ENCODE measurements at regions not wholly inside any gene's neighbourhood (a gene's known extent, or its start where the extent isn't known, plus 50 kb on each side); places are given as distances from the start of the nearest gene placed in this dataset.
A peak's percentile ranks its signal among the peaks of the same experiment; 100 is the strongest.
"Not testable (repeated sequence)": the region's sequence is repeated elsewhere in the genome, so short reads cannot be mapped to it uniquely, and the experiment has no call there.

DNA sequence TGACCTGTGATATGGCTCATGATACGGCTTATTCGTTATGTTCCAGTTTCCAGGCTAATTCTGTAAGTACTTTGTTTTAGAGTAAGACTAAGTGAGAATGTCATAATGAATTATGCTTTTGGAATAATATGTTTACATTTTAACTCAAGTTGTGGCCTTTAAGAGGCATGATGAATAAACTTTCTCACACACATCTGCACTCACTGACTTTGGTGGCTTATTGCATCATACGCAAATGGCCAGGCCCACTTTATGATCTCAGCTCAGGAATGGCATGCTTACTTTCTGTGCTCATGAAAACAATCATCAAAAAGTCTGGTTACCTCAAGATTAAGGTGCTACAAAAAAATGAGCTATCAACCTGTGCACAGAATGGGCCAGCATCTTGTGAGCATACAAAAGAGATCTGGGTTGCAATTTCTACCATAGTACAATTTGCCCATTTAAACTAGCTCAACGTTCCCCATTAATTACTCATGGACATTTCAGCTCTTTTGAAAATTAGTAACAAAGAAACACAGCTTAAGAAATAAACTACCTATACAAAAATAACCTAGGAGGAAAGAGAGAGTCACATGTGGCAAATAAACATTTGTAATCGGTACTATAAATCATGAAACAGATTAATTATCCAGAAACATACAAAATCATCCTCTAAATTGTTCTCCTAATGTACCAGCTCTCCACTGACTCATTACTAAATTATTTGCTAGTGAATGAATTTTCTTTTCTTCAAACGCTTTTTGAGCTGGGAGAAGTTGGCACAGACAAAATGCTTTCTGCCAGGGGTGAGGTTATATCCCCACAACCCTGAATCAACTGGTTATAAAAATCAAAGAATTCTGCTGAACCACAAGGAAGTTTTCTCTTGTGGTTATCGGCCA is 439.0 kb upstream of the ADAMTS9 start:
- DNase-seq (ENCODE audit: low read depth) = peak; percentile 75
- H3K4me3 ChIP-seq (ENCODE audit: low read length) = no peak overlapping the region
- no peak for TF ChIP-seq CTCF (conservative IDR thresholded peaks at IDR 0.05; ENCODE audit: low read depth, low read length)

DNA sequence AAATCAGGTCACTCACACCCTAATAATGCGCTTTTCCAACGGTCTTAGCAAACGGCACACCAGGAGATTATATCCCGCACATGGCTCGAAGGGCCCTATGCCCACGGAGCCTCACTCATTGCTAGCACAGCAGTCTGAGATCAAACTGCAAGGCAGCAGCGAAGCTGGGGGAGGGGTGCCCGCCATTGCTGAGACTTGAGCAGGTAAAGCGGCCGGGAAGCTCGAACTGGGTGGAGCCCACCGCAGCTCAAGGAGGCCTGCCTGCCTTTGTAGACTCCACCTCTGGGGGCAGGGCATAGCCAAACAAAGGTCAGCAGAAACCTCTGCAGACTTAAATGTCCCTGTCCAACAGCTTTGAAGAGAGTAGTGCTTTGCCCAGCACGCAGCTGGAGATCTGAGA is 432.4 kb upstream of the ADAMTS9 start:
- DNase-seq (ENCODE audit: low read depth); H3K4me3 ChIP-seq (ENCODE audit: low read length): not testable (repeated sequence)

DNA sequence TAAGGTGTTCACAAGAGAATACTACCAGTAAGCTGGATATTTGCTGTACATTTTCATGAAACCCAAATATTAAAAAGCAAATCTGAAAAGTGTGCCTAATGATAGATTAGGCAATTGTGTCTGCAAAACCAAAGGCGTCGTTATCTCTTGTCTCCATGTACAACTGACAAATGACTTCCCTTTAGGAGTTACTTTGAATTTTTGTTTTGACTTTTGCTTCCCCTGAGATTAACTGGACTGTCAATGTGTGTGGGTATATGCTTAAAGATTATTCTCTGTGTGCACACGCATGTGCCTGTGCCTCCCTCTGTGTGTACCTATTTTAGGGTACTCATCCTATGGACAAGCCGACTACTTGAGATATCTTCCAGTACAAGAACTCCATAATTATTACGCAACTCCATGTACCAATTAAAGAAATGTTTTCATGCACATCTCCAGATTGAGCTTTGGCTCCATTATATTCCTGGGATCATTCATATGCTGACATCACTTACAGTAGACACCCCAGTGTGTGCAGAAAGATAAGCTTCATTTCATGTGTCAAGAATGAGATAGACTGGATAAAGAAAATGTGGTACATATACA is 431.2 kb upstream of the ADAMTS9 start:
- TF ChIP-seq CTCF (conservative IDR thresholded peaks at IDR 0.05; ENCODE audit: low read depth, low read length) = no peak
- no peak overlapping the region for H3K4me3 ChIP-seq (ENCODE audit: low read length)
- no peak for DNase-seq (ENCODE audit: low read depth)

GRCh38 chr3:65114041-65114440 is 426.2 kb upstream of the ADAMTS9 start:
- no peak for TF ChIP-seq CTCF (conservative IDR thresholded peaks at IDR 0.05; ENCODE audit: low read depth, low read length)
- H3K4me3 ChIP-seq (ENCODE audit: low read length) = no peak overlapping the region
- no peak for DNase-seq (ENCODE audit: low read depth)

- H3K4me3 ChIP-seq (ENCODE audit: low read length) = no peak overlapping the region
- no peak for DNase-seq (ENCODE audit: low read depth)
- no peak for TF ChIP-seq CTCF (conservative IDR thresholded peaks at IDR 0.05; ENCODE audit: low read depth, low read length)
These were observed 425.0 kb upstream of the ADAMTS9 start for GRCh38 chr3:65112751-65113300.

DNA sequence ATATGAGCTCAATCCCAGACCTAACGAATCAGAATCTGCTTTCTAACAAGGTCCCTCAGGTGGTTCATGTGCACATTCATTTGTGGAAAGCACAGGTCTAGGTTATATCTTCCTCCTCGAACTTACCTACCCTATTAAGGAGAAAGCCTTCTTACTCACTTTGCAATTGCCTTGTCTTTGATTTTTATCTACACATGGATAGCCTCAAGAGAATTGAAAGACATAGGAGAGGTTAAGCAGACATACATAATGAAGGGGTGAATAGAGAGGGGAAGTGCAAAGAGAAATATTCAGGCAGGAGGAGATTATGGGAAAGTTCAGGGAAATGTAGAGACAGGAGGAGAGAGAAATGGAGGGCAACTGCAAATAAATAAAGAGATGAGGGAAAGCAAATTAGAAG is 422.9 kb upstream of the ADAMTS9 start:
- H3K4me3 ChIP-seq (ENCODE audit: low read length) = no peak overlapping the region
- no peak for TF ChIP-seq CTCF (conservative IDR thresholded peaks at IDR 0.05; ENCODE audit: low read depth, low read length)
- no peak for DNase-seq (ENCODE audit: low read depth)

DNA sequence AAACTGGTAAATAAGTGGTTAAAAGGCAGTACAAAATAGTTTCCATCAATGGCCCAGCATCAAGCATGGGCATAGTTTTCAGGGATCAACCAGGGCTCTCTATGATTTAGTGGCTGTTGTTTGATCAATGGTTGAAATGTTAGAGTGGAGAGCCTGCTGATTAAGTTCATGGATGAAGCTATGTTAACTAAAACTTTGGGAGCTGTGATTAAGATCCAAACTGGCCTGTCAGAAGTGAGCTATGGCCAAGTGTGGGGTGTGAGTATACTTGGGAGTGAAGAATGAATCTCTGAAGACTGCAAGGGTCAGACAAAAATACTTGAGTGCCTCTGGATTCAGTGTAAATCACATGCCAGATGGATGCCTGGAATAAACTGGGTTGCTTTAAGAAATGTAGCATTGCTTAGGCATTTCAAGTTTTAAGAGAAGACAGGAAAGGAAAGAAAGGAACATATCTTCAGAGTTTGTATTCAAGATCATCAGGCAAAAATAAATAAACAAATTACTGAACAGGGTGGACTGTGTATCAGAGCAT is 422.2 kb upstream of the ADAMTS9 start:
- no peak overlapping the region for H3K4me3 ChIP-seq (ENCODE audit: low read length)
- no peak for DNase-seq (ENCODE audit: low read depth)
- no peak for TF ChIP-seq CTCF (conservative IDR thresholded peaks at IDR 0.05; ENCODE audit: low read depth, low read length)
